KMS-11 (cell line): ENCODE measurements at regions not wholly inside any gene's neighbourhood (a gene's known extent, or its start where the extent isn't known, plus 50 kb on each side); places are given as distances from the start of the nearest gene placed in this dataset.

Experiments used
- H2AFZ ChIP-seq: fragments of 200-600 bp; sonication (generic); 2 replicates; pipeline ENCODE4 v1.6.1; 2016; ENCODE audit warnings: antibody characterized with exemption, mixed run types, low read depth
- H3K27ac ChIP-seq: fragments of 200-600 bp; sonication (generic); 2 replicates; pipeline ENCODE4 v1.6.1; 2016; ENCODE audit warnings: mild to moderate bottlenecking, mixed run types
- H3K27me3 ChIP-seq: fragments of 200-600 bp; sonication (generic); 2 replicates; pipeline ENCODE4 v1.6.1; 2017; ENCODE audit warnings: mild to moderate bottlenecking, low read depth, mixed run types, moderate library complexity; ENCODE audit not compliant: insufficient read depth
- H3K36me3 ChIP-seq: fragments of 200-600 bp; sonication (generic); 2 replicates; pipeline ENCODE4 v1.6.1; 2017; ENCODE audit warnings: mild to moderate bottlenecking, mixed run types; ENCODE audit not compliant: insufficient read depth
- H3K4me1 ChIP-seq: fragments of 200-600 bp; sonication (generic); 2 replicates; pipeline ENCODE4 v1.6.1; 2016; ENCODE audit warnings: mild to moderate bottlenecking, low read depth, mixed run types; ENCODE audit not compliant: poor library complexity, severe bottlenecking
- H3K4me2 ChIP-seq: fragments of 200-600 bp; sonication (generic); 2 replicates; pipeline ENCODE4 v1.7.0; 2016; ENCODE audit warnings: mild to moderate bottlenecking, mixed run types
- H3K4me3 ChIP-seq: fragments of 200-600 bp; sonication (generic); IDR thresholded peaks from 2 replicates; pipeline ENCODE4 v1.6.1; 2017; ENCODE audit warnings: low read depth, low read length, mixed read lengths; ENCODE audit not compliant: insufficient read depth
- H3K79me2 ChIP-seq: fragments of 200-600 bp; sonication (generic); 2 replicates; pipeline ENCODE4 v1.6.1; 2016; ENCODE audit warnings: low read depth, mixed run types; ENCODE audit not compliant: insufficient read depth
- H3K9ac ChIP-seq: fragments of 200-600 bp; sonication (generic); 2 replicates; pipeline ENCODE4 v1.6.1; 2016; ENCODE audit warnings: mild to moderate bottlenecking, mixed run types
- H4K20me1 ChIP-seq: fragments of 200-600 bp; sonication (generic); 2 replicates; pipeline ENCODE4 v1.6.1; 2016; ENCODE audit warnings: mild to moderate bottlenecking, mixed run types; ENCODE audit not compliant: insufficient read depth
- CTCF ChIP-seq: fragments of 200-600 bp; sonication (generic); conservative IDR thresholded peaks from 2 replicates; pipeline ENCODE4 v1.6.1; 2017; ENCODE audit warnings: low read depth, mild to moderate bottlenecking, antibody characterized with exemption, low read length, moderate library complexity, mixed read lengths

GRCh38 chr9:27847818-27848217, 274.5 kb upstream of the C9orf72 start:
- H3K4me1 ChIP-seq: no peaks in the 10 kb centered on the region
- no peaks in the 10 kb centered on the region for H3K79me2 ChIP-seq
- TF ChIP-seq CTCF: no peak
- H3K4me2 ChIP-seq: no peak overlapping the region
- no peaks in the 10 kb centered on the region for H3K27me3 ChIP-seq
- no peak overlapping the region for H3K4me3 ChIP-seq
- H3K27ac ChIP-seq: no peak overlapping the region
- no peak overlapping the region for H3K9ac ChIP-seq
- no peak overlapping the region for H2AFZ ChIP-seq
- H3K36me3 ChIP-seq: no peaks in the 10 kb centered on the region
- H4K20me1 ChIP-seq: no peaks in the 10 kb centered on the region

GRCh38 chr9:27848315-27848714, 275.0 kb upstream of the C9orf72 start:
- Histone ChIP-seq H3K9ac (no peak overlapping the region), H3K27me3 (no peaks in the 10 kb centered on the region), H3K36me3 (no peaks in the 10 kb centered on the region), H3K27ac (no peak overlapping the region), H3K79me2 (no peaks in the 10 kb centered on the region), H2AFZ (no peak overlapping the region), H4K20me1 (no peaks in the 10 kb centered on the region), H3K4me3 (no peak overlapping the region), H3K4me2 (no peak overlapping the region), H3K4me1 (no peaks in the 10 kb centered on the region)
- no peak for TF ChIP-seq CTCF

GRCh38 chr9:27851858-27852257, 278.6 kb upstream of the C9orf72 start:
- TF ChIP-seq CTCF: no peak
- Histone ChIP-seq H3K4me2 (no peak overlapping the region), H3K27ac (no peak overlapping the region), H3K9ac (no peak overlapping the region), H3K4me3 (no peak overlapping the region), H3K27me3 (no peaks in the 10 kb centered on the region), H3K36me3 (no peaks in the 10 kb centered on the region), H3K79me2 (no peaks in the 10 kb centered on the region), H4K20me1 (no peaks in the 10 kb centered on the region), H2AFZ (no peak overlapping the region), H3K4me1 (no peaks in the 10 kb centered on the region)

GRCh38 chr9:27853529-27853928, 280.2 kb upstream of the C9orf72 start:
- H3K4me1 ChIP-seq: no peaks in the 10 kb centered on the region
- H3K36me3 ChIP-seq: no peaks in the 10 kb centered on the region
- no peaks in the 10 kb centered on the region for H4K20me1 ChIP-seq
- no peak overlapping the region for H3K9ac ChIP-seq
- no peak overlapping the region for H3K4me2 ChIP-seq
- no peak overlapping the region for H3K4me3 ChIP-seq
- H3K27me3 ChIP-seq: no peaks in the 10 kb centered on the region
- no peak overlapping the region for H2AFZ ChIP-seq
- H3K27ac ChIP-seq: no peak overlapping the region
- no peak for TF ChIP-seq CTCF
- H3K79me2 ChIP-seq: no peaks in the 10 kb centered on the region

GRCh38 chr9:27856054-27856453, 282.8 kb upstream of the C9orf72 start:
- H3K4me1 ChIP-seq: peaks cover 22% of the 10 kb centered on the region
- H3K27ac ChIP-seq: no peak overlapping the region
- H3K27me3 ChIP-seq: no peaks in the 10 kb centered on the region
- H2AFZ ChIP-seq: no peak overlapping the region
- no peak overlapping the region for H3K4me2 ChIP-seq
- H3K9ac ChIP-seq: no peak overlapping the region
- no peaks in the 10 kb centered on the region for H3K79me2 ChIP-seq
- H3K4me3 ChIP-seq: no peak overlapping the region
- no peaks in the 10 kb centered on the region for H3K36me3 ChIP-seq
- no peak for TF ChIP-seq CTCF
- no peaks in the 10 kb centered on the region for H4K20me1 ChIP-seq
